Suprapubic skin (tissue), 3 donors: ENCODE measurements at regions not wholly inside any gene's neighbourhood (a gene's known extent, or its start where the extent isn't known, plus 50 kb on each side); places are given as distances from the start of the nearest gene placed in this dataset.

ENCODE experiments used
- CTCF ChIP-seq, 2 donors: fragments of 200-600 bp in 1 of 2; fragments of 450-650 bp in 1 of 2; sonication (generic) in 1 of 2; IDR thresholded peaks; one replicate each; pipeline ENCODE4 v1.5.1; 2016 to 2019; ENCODE audit warnings: antibody characterized with exemption in 2 of 2, mild to moderate bottlenecking in 1 of 2, moderate library complexity in 1 of 2
- POLR2AphosphoS5 ChIP-seq, 3 donors: sonication (generic); formaldehyde crosslinking; IDR thresholded peaks; one replicate each; pipeline ENCODE4 v1.6.1; 2017; ENCODE audit warnings: antibody characterized with exemption in 3 of 3

GRCh38 chr10:108709927-108710722 is 1213.2 kb downstream of the XPNPEP1 start:
- TF ChIP-seq CTCF (IDR thresholded peaks at IDR 0.05) (no peak), POLR2AphosphoS5 (IDR thresholded peaks at IDR 0.05) (no peak)
